Peyer's patch (tissue), 4 donors: ENCODE measurements at regions not wholly inside any gene's neighbourhood (a gene's known extent, or its start where the extent isn't known, plus 50 kb on each side); places are given as distances from the start of the nearest gene placed in this dataset.
"Not testable (repeated sequence)": the region's sequence is repeated elsewhere in the genome, so short reads cannot be mapped to it uniquely, and the experiment has no call there.

Experiments
- CTCF ChIP-seq, 6 experiments: fragments of 450-650 bp in 4 of 6; fragments of 200-600 bp in 2 of 6; sonication (generic) in 1 of 6; IDR thresholded peaks; one replicate each; pipeline ENCODE4 v1.5.1; 2017 to 2019; ENCODE audit warnings: antibody characterized with exemption in 6 of 6, mild to moderate bottlenecking in 3 of 6, moderate library complexity in 1 of 6
- POLR2A ChIP-seq, 2 donors: fragments of 450-650 bp; IDR thresholded peaks; one replicate each; pipeline ENCODE4 v1.5.1; 2017; ENCODE audit warnings: antibody characterized with exemption in 2 of 2, mild to moderate bottlenecking in 2 of 2, moderate library complexity in 2 of 2

- not testable (repeated sequence) for TF ChIP-seq CTCF, POLR2A (IDR thresholded peaks at IDR 0.05)
Measured at GRCh38 chr11:71772193-71772592, 60.8 kb upstream of the DEFB108B start.
